Esophagus muscularis mucosa (tissue), 4 donors: ENCODE measurements at regions not wholly inside any gene's neighbourhood (a gene's known extent, or its start where the extent isn't known, plus 50 kb on each side); places are given as distances from the start of the nearest gene placed in this dataset.
"Not testable (repeated sequence)": the region's sequence is repeated elsewhere in the genome, so short reads cannot be mapped to it uniquely, and the experiment has no call there.

Source experiments
- DNase-seq: peaks from one replicate; pipeline ENCODE4 v3.0.0-alpha.2; 2017; ENCODE audit errors: extremely low spot score
- H3K27ac ChIP-seq, 4 donors: fragments of 200-600 bp; sonication (generic); replicated peaks in 1 of 4; 1 replicate in 3 of 4; 2 replicates in 1 of 4; pipeline ENCODE4 v1.5.1; 2016 to 2019; ENCODE audit warnings: mild to moderate bottlenecking in 1 of 4
- H3K27me3 ChIP-seq, 4 donors: fragments of 200-600 bp; sonication (generic); one replicate each; pipeline versions ENCODE4 v1.5.1 to v1.6.0; 2016 to 2019
- H3K36me3 ChIP-seq, 4 donors: fragments of 200-600 bp; sonication (generic); one replicate each; pipeline ENCODE4 v1.5.1; 2016 to 2019
- H3K4me1 ChIP-seq, 4 donors: fragments of 200-600 bp; sonication (generic); one replicate each; pipeline ENCODE4 v1.5.1; 2016 to 2019
- H3K4me3 ChIP-seq, 4 donors: fragments of 200-600 bp; sonication (generic); 1 replicate in 2 of 4; 2 replicates in 2 of 4; pipeline ENCODE4 v1.5.1; 2016 to 2019; ENCODE audit warnings: mild to moderate bottlenecking in 4 of 4, moderate library complexity in 1 of 4
- H3K9me3 ChIP-seq, 4 donors: fragments of 200-600 bp; sonication (generic); 1 replicate in 3 of 4; 2 replicates in 1 of 4; pipeline ENCODE4 v1.5.1; 2016 to 2019
- EP300 ChIP-seq: sonication (generic); formaldehyde crosslinking; IDR thresholded peaks from one replicate; pipeline ENCODE4 v1.6.1; 2017; ENCODE audit warnings: antibody characterized with exemption
- POLR2A ChIP-seq: fragments of 450-650 bp; IDR thresholded peaks from one replicate; pipeline ENCODE4 v1.6.1; 2017; ENCODE audit warnings: antibody characterized with exemption, moderate library complexity, mild to moderate bottlenecking, low read depth
- POLR2AphosphoS5 ChIP-seq, 2 donors: sonication (generic); formaldehyde crosslinking; IDR thresholded peaks; one replicate each; pipeline ENCODE4 v1.6.1; 2017; ENCODE audit warnings: antibody characterized with exemption in 2 of 2
- WGBS: methylation state at CpG from one replicate; pipeline ENCODE4 v1.1.5; 2018; 5-methylcytosine and 5-hydroxymethylcytosine counted together
- intact Hi-C: fragments of 100-400 bp; cut with DNase I; formaldehyde crosslinking; loops from one replicate; pipeline ENCODE4 v1.15.1; 2023
- TF ChIP-seq, protein P1 (sequence below), 3 experiments: fragments of 200-600 bp in 2 of 3; fragments of 450-650 bp in 1 of 3; sonication (generic) in 2 of 3; IDR thresholded peaks; one replicate each; pipeline ENCODE4 v1.5.1; 2017 to 2019; ENCODE audit warnings: antibody characterized with exemption in 3 of 3, mild to moderate bottlenecking in 2 of 3, moderate library complexity in 1 of 3

DNA sequence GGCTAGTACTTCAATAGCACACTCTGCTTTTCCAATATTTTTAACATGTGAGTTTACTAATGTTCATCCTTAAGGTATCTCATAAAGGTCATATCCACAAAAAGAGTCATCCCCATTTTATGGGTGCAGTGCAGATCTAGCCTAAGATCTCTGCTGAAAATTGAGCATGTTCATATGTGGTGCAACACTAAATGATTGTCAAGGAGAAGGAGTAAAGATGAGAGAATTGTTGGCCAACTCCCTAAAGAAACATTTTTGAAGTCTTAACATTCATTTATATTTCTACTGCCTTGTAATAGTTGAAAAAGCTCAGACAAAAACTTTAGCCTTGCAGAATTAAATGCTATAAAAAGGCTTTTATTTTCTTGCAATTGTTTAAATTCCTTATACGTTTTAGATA, 1159.6 kb downstream of the TBL1XR1 start:
- H3K27ac ChIP-seq, result no peak overlapping the region
- TF ChIP-seq, protein P1, sequence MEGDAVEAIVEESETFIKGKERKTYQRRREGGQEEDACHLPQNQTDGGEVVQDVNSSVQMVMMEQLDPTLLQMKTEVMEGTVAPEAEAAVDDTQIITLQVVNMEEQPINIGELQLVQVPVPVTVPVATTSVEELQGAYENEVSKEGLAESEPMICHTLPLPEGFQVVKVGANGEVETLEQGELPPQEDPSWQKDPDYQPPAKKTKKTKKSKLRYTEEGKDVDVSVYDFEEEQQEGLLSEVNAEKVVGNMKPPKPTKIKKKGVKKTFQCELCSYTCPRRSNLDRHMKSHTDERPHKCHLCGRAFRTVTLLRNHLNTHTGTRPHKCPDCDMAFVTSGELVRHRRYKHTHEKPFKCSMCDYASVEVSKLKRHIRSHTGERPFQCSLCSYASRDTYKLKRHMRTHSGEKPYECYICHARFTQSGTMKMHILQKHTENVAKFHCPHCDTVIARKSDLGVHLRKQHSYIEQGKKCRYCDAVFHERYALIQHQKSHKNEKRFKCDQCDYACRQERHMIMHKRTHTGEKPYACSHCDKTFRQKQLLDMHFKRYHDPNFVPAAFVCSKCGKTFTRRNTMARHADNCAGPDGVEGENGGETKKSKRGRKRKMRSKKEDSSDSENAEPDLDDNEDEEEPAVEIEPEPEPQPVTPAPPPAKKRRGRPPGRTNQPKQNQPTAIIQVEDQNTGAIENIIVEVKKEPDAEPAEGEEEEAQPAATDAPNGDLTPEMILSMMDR (IDR thresholded peaks at IDR 0.05), result no peak
- no peak for TF ChIP-seq POLR2A
- TF ChIP-seq EP300, result no peak
- no peak for TF ChIP-seq POLR2AphosphoS5 (IDR thresholded peaks at IDR 0.05)
- no peak for DNase-seq
- 41% methylated on average over 1 of the region's 1 CpG for WGBS
- no peaks in the 10 kb centered on the region for H3K27me3 ChIP-seq
- H3K36me3 ChIP-seq, result no peaks in the 10 kb centered on the region
- H3K4me1 ChIP-seq, result no peaks in the 10 kb centered on the region
- no peaks in the 10 kb centered on the region for H3K9me3 ChIP-seq
- intact Hi-C loops, result no loop called here
- H3K4me3 ChIP-seq, result no peak overlapping the region

DNA sequence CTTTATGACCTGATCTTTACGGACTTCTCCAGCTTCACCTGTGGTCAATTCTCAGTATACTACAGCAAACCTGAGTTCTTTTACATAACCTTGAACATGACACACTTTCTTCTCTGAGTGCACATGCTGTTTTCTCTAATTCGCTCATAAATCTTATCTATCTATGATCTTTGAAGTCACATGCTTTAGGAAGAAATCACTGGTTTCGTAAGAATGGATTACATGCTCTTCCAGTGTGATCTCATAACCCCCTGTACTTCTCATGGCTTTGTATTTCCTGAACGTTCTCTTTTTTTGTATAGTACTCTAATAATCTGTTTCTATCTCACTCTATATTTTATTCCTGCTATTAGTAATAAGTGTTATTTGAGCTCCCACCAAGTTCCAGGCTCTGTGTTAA, 1165.2 kb downstream of the TBL1XR1 start:
- DNase-seq, result no peak
- Histone ChIP-seq H3K36me3 (no peaks in the 10 kb centered on the region), H3K9me3 (no peaks in the 10 kb centered on the region), H3K27ac (no peak overlapping the region), H3K4me1 (no peaks in the 10 kb centered on the region), H3K27me3 (no peaks in the 10 kb centered on the region), H3K4me3 (no peak overlapping the region)
- TF ChIP-seq POLR2A (no peak), EP300 (no peak), POLR2AphosphoS5 (IDR thresholded peaks at IDR 0.05) (no peak)
- TF ChIP-seq, protein P1 (IDR thresholded peaks at IDR 0.05), result no peak
- intact Hi-C loops, result no loop called here
- WGBS, result 82% methylated on average over 4 of the region's 4 CpGs

DNA sequence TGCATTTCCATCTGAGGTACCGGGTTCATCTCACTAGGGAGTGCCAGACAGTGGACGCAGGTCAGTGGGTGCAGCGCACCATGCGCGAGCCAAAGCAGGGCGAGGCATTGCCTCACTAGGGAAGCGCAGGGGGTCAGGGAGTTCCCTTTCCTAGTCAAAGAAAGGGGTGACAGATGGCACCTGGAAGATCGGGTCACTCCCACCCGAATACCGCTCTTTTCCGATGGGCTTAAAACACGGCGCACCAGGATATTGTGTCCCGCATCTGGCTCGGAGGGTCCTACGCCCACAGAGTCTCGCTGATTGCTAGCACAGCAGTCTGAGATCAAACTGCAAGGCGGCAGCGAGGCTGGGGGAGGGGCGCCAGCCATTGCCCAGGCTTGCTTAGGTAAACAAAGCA, 1157.1 kb downstream of the NAALADL2 start:
- H3K4me1 ChIP-seq, H3K36me3 ChIP-seq, H3K4me3 ChIP-seq, DNase-seq, H3K27me3 ChIP-seq, H3K27ac ChIP-seq, H3K9me3 ChIP-seq, intact Hi-C loops: not testable (repeated sequence)
- WGBS, result 98% methylated on average over 17 of the region's 20 CpGs

DNA sequence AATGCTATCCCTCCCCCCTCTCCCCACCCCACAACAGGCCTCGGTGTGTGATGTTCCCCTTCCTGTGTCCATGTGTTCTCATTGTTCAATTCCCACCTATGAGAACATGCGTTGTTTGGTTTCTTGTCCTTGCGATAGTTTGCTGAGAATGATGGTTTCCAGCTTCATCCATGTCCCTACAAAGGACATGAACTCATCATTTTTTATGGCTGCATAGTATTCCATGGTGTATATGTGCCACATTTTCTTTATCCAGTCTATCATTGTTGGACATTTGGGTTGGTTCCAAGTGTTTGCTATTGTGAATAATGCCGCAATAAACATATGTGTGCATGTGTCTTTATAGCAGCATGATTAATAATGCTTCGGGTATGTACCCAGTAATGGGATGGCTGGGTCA, 1156.1 kb downstream of the NAALADL2 start:
- H3K36me3 ChIP-seq, H3K9me3 ChIP-seq, H3K4me1 ChIP-seq, H3K4me3 ChIP-seq, intact Hi-C loops, H3K27me3 ChIP-seq, H3K27ac ChIP-seq, DNase-seq: not testable (repeated sequence)
- WGBS, result 100% methylated on average over 5 of the region's 5 CpGs

DNA sequence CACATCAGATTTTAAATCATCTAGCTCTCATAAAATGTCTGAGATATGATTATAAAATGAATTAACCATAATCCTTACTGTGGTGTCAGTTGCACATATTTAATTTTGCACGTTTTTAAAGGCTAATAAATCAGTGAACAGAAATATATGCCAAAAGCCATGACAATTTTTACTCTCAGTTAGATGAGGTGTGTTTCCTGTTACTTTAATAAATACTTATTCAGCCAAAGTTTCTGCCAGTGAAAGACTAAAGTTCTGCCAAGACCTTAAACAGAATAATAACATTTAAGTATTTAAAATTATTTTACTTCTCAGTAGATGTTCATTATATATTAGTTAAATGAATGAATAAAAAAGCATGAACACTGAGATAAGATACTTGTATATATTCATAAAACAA, 1150.1 kb downstream of the NAALADL2 start:
- Histone ChIP-seq H3K27ac (no peak overlapping the region), H3K4me3 (no peak overlapping the region), H3K27me3 (no peaks in the 10 kb centered on the region), H3K9me3 (no peaks in the 10 kb centered on the region), H3K4me1 (no peaks in the 10 kb centered on the region), H3K36me3 (no peaks in the 10 kb centered on the region)
- WGBS, result 23% methylated on average over 1 of the region's 1 CpG
- no peak for DNase-seq
- intact Hi-C loops, result no loop called here
- TF ChIP-seq EP300 (no peak), POLR2AphosphoS5 (IDR thresholded peaks at IDR 0.05) (no peak), POLR2A (no peak)
- TF ChIP-seq, protein P1 (IDR thresholded peaks at IDR 0.05), result no peak

DNA sequence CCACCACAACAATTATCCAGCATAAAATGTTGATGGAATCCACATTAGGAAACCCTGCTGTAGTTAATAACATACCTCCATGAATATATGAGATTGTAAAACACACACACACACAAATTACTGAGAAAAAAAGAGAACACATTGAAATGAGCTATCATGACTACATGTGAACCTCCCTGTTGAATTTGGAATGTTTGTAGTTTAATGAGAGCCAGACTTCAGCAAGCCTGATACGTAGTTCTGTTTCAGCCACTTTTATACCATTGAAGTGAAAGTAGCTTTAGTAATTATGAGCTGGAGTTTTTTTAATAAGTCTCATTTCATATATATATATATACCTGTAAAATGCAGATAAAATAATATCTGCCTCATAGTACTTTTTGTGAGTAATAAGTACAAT, 1146.4 kb downstream of the NAALADL2 start:
- H3K4me3 ChIP-seq, result no peak overlapping the region
- no peaks in the 10 kb centered on the region for H3K27me3 ChIP-seq
- 100% methylated on average over 1 of the region's 1 CpG for WGBS
- TF ChIP-seq POLR2AphosphoS5 (IDR thresholded peaks at IDR 0.05), result no peak
- no peak for TF ChIP-seq EP300
- TF ChIP-seq, protein P1 (IDR thresholded peaks at IDR 0.05), result no peak
- TF ChIP-seq POLR2A, result no peak
- H3K4me1 ChIP-seq, result no peaks in the 10 kb centered on the region
- no peak for DNase-seq
- H3K9me3 ChIP-seq, result no peaks in the 10 kb centered on the region
- no peaks in the 10 kb centered on the region for H3K36me3 ChIP-seq
- intact Hi-C loops, result no loop called here
- H3K27ac ChIP-seq, result no peak overlapping the region
